ENCODE measurements at regions not wholly inside any gene's neighbourhood (a gene's known extent, or its start where the extent isn't known, plus 50 kb on each side); places are given as distances from the start of the nearest gene placed in this dataset.

- intact Hi-C loops (cut with DNase I) = no loop called here
- no peaks in the 10 kb centered on the region for H3K9me3 ChIP-seq (ENCODE audit: control insufficient read depth in 2 of 3, insufficient read depth in 1 of 3, low read length in 3 of 3)
- no peaks in the 10 kb centered on the region for H3K36me3 ChIP-seq (ENCODE audit: control insufficient read depth in 2 of 3, insufficient read depth in 3 of 3, low read length in 3 of 3)
- no peak overlapping the region for H3K27ac ChIP-seq (ENCODE audit: low read depth in 2 of 2, low read length in 2 of 2)
- no peak for DNase-seq
- H3K4me1 ChIP-seq (ENCODE audit: control insufficient read depth in 2 of 3, insufficient read depth in 2 of 3, low read depth in 1 of 3, low read length in 3 of 3) = no peaks in the 10 kb centered on the region
- no peak overlapping the region for H3K4me3 ChIP-seq (ENCODE audit: low read length in 3 of 3)
- TF ChIP-seq CTCF (IDR thresholded peaks at IDR 0.05; ENCODE audit: borderline replicate concordance, extremely low read depth, insufficient read depth) = no peak
- H3K9ac ChIP-seq (ENCODE audit: low read length in 3 of 3) = no peak overlapping the region
- H3K27me3 ChIP-seq (ENCODE audit: control insufficient read depth, insufficient read depth, low read length) = no peaks in the 10 kb centered on the region
- no peak for FAIRE-seq
Observed at GRCh38 chr20:46798430-46798829, 89.0 kb downstream of the SLC2A10 start.

GRCh38 chr20:46799781-46800408, 90.4 kb downstream of the SLC2A10 start:
- DNase-seq = no peak
- intact Hi-C loops (cut with DNase I) = no loop called here
- H3K27ac ChIP-seq (ENCODE audit: low read depth in 2 of 2, low read length in 2 of 2) = no peak overlapping the region
- no peak overlapping the region for H3K9ac ChIP-seq (ENCODE audit: low read length in 3 of 3)
- H3K4me1 ChIP-seq (ENCODE audit: control insufficient read depth in 2 of 3, insufficient read depth in 2 of 3, low read depth in 1 of 3, low read length in 3 of 3) = no peaks in the 10 kb centered on the region
- FAIRE-seq = no peak
- H3K27me3 ChIP-seq (ENCODE audit: control insufficient read depth, insufficient read depth, low read length) = no peaks in the 10 kb centered on the region
- H3K9me3 ChIP-seq (ENCODE audit: control insufficient read depth in 2 of 3, insufficient read depth in 1 of 3, low read length in 3 of 3) = no peaks in the 10 kb centered on the region
- no peak for TF ChIP-seq CTCF (IDR thresholded peaks at IDR 0.05; ENCODE audit: borderline replicate concordance, extremely low read depth, insufficient read depth)
- H3K4me3 ChIP-seq (ENCODE audit: low read length in 3 of 3) = no peak overlapping the region
- H3K36me3 ChIP-seq (ENCODE audit: control insufficient read depth in 2 of 3, insufficient read depth in 3 of 3, low read length in 3 of 3) = no peaks in the 10 kb centered on the region

GRCh38 chr20:46800409-46800804, 91.0 kb downstream of the SLC2A10 start:
- Histone ChIP-seq H3K9ac (ENCODE audit: low read length in 3 of 3) (no peak overlapping the region), H3K9me3 (ENCODE audit: control insufficient read depth in 2 of 3, insufficient read depth in 1 of 3, low read length in 3 of 3) (no peaks in the 10 kb centered on the region), H3K36me3 (ENCODE audit: control insufficient read depth in 2 of 3, insufficient read depth in 3 of 3, low read length in 3 of 3) (no peaks in the 10 kb centered on the region), H3K27ac (ENCODE audit: low read depth in 2 of 2, low read length in 2 of 2) (no peak overlapping the region), H3K4me3 (ENCODE audit: low read length in 3 of 3) (no peak overlapping the region), H3K4me1 (ENCODE audit: control insufficient read depth in 2 of 3, insufficient read depth in 2 of 3, low read depth in 1 of 3, low read length in 3 of 3) (no peaks in the 10 kb centered on the region), H3K27me3 (ENCODE audit: control insufficient read depth, insufficient read depth, low read length) (no peaks in the 10 kb centered on the region)
- no peak for DNase-seq
- intact Hi-C loops (cut with DNase I) = no loop called here
- no peak for TF ChIP-seq CTCF (IDR thresholded peaks at IDR 0.05; ENCODE audit: borderline replicate concordance, extremely low read depth, insufficient read depth)
- no peak for FAIRE-seq

Data from kidney (tissue), 13 donors.